ENCODE measurements at regions not wholly inside any gene's neighbourhood (a gene's known extent, or its start where the extent isn't known, plus 50 kb on each side); places are given as distances from the start of the nearest gene placed in this dataset.
A peak's percentile ranks its signal among the peaks of the same experiment; 100 is the strongest.

DNA sequence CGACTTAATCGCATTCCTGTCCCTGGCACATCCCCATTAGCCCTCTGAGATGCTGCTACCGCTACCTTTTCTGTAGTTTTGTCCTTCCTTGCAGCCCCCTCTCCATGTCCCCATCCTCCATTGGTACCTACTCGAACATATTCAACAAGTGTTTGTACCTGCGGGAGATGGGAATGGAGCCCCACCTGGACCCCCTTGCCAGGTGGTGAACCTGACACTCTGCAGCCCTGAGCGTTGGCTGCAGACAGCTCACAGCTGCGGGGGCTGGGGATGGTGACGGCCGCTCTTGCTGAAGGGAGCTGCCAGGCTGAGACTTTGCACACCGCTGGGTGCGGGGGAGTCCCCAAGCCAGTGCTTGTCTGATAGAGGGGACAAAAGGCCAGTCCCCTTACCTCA lies 96.3 kb upstream of the DAP start:
- TF ChIP-seq, protein P1, sequence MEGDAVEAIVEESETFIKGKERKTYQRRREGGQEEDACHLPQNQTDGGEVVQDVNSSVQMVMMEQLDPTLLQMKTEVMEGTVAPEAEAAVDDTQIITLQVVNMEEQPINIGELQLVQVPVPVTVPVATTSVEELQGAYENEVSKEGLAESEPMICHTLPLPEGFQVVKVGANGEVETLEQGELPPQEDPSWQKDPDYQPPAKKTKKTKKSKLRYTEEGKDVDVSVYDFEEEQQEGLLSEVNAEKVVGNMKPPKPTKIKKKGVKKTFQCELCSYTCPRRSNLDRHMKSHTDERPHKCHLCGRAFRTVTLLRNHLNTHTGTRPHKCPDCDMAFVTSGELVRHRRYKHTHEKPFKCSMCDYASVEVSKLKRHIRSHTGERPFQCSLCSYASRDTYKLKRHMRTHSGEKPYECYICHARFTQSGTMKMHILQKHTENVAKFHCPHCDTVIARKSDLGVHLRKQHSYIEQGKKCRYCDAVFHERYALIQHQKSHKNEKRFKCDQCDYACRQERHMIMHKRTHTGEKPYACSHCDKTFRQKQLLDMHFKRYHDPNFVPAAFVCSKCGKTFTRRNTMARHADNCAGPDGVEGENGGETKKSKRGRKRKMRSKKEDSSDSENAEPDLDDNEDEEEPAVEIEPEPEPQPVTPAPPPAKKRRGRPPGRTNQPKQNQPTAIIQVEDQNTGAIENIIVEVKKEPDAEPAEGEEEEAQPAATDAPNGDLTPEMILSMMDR (conservative IDR thresholded peaks at IDR 0.05): peak; percentile 41
- H3K27ac ChIP-seq: no peak overlapping the region

DNA sequence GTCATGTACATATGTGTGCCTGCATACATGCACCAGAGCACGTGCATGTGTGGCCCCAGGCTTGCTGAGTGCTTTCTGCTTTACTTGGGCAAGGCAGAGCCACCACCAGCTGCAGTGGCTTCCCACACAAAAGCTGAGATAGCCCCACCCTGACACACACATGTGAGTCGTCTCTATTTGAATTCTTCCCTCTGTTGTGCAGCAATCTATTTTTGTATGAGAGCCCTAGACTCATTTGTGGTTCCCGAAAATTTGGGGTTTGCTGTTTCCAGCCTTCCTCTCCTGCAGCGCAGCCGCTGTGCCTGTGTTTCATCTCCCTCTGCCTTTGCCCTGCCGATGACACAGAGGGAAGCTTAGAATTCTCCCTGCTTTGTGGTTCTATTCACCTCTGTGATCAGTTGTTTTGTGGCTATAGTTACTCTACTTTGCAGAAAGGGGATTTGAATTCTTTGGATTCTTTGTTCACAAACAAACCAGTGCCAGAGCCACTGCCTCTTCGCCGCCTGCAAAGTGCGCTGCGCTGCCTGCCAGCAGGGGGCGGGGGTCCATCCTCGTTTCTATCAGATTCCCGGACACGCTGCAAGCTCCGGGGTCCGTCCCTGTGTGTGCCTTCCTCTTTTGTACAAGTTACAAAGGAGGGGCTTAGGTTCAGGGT lies 95.8 kb upstream of the DAP start:
- TF ChIP-seq, protein P1 (conservative IDR thresholded peaks at IDR 0.05): peak; percentile 80
- no peak overlapping the region for H3K27ac ChIP-seq

DNA sequence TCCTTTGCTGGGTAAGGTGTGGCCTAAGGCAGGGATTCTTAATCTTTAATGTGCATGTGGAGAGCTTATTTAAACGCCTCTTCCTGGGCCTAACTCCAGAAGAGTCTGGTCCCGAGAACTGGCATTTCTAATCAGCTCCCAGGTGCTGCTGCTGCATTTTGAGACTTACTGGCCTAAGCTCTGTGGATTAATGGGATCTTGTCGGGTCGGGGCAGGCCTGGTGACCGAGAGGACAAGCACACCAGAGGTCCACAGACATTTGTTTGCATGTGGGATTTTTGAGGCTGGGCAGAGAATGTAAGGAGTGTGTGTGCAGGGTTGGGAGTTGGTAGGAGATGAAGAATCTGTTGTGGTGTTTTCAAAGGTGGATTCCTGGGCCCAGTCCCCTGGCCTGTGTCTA lies 95.0 kb upstream of the DAP start:
- TF ChIP-seq, protein P1 (conservative IDR thresholded peaks at IDR 0.05): no peak
- H3K27ac ChIP-seq: no peak overlapping the region

DNA sequence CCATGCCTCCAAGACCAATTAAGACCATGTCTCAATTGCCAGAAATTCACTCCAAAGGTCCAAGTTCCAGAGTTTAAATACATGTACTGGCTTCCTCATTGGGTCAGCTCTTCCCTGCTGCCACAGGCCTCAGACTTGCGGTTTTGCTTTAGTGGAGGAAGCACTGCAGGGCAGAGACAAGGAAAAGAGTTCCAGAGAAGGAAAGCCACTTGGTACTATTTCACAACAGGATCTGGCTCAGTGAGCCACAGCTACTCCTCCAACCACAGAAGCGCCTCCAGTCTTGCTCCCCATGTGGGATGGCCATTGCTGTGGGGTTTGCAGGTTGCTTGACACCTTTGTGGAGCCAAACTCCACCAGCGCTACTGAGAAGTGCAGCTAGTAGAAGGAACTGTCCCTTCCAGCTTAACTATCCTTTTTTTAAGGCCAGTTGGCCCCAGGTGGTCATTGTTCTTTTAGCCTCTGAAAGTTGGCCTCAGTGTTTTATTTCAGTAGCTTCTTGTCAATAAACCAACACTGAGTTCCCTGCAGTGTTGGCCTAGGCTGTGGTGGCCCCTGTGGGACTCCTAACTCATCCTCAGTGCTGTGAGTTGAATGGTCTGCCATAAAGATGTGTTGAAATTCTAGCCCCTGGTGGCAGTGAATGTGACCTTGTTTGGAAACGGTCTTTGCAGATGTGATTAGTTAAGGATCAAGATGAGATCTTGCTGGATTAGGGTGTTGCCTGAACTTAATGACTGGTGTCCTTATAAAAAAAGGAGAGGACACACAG lies 93.7 kb upstream of the DAP start:
- TF ChIP-seq, protein P1 (conservative IDR thresholded peaks at IDR 0.05): no peak
- no peak overlapping the region for H3K27ac ChIP-seq

DNA sequence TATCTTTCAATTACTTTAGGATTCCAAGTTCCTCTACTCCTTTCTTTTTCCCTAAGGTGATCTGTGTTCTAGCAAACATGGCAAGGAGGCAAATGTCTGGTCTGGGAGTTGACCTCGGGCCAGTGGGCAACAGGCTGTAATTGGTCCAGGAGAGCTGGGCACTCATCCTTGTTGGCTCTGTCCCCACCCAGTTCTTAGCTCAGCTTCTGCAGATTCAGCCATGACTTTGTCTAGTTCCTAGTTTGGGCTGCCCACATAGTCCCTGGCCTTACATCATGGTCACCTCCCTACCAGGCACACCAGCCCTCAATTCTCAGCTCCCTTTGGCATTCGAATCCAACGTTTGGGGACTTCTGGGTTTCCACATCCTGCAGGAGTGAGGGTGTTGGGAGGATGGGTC lies 92.1 kb upstream of the DAP start:
- TF ChIP-seq, protein P1 (conservative IDR thresholded peaks at IDR 0.05): no peak
- no peak overlapping the region for H3K27ac ChIP-seq

DNA sequence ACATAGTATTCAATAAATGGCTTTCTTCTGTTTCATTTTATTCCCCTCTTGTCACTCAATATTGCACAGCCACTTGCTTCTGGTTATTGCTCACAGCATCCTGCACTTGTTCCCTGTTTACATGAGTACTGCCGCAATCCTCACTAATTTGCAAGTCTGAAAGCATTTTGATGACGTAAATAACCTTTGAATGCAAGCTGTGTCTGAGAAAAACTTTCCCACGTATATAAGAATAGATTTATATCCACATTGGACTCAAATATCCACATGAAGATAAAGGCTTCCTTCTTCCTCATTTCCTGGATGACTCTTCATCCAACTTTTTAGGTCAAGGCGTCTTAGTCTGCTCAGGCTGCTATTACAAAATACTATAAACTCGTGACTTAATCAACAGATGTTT lies 88.2 kb upstream of the DAP start:
- TF ChIP-seq, protein P1 (conservative IDR thresholded peaks at IDR 0.05): no peak
- no peak overlapping the region for H3K27ac ChIP-seq

DNA sequence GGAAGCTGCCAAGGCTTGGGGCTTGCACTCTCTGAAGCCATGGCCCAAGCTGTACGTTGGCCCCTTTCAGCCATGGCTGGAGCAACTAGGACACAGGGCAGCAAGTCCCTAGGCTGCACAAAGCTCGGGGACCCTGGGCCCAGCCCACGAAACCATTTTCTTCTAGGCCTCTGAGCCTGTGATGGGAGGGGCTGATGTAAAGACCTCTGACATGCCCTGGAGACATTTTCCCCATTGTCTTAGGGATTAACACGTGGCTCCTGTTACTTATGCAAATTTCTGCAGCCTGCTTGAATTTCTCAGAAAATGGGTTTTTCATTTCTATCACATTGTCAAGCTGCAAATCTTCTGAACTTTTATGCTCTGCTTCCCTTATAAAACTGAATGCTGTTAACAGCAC lies 83.0 kb upstream of the DAP start:
- TF ChIP-seq, protein P1 (conservative IDR thresholded peaks at IDR 0.05): no peak
- H3K27ac ChIP-seq: no peak overlapping the region
